ENCODE measurements at regions not wholly inside any gene's neighbourhood (a gene's known extent, or its start where the extent isn't known, plus 50 kb on each side); places are given as distances from the start of the nearest gene placed in this dataset.

DNA sequence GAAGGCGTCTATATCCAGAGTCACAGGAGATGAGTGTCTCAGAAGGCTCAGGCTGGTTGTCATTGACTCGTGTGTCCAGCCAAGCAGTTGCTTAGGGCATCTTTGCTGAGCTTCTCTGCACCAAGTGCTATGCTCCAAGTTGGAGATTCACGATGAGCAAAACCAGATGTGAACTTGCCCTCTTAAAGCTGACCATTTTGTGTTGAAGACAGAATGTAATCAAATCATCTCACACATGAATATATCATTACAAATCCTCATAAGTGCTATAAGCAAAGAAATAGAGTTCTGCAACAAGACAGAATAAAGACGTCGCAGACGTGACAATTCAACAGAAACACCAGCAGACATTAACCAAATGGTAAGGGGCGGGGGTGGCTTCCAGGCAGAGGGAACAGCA, 103.9 kb downstream of the ALDH8A1 start:
- no peak for TF ChIP-seq EP300 (IDR thresholded peaks at IDR 0.05)
- TF ChIP-seq, protein P1, sequence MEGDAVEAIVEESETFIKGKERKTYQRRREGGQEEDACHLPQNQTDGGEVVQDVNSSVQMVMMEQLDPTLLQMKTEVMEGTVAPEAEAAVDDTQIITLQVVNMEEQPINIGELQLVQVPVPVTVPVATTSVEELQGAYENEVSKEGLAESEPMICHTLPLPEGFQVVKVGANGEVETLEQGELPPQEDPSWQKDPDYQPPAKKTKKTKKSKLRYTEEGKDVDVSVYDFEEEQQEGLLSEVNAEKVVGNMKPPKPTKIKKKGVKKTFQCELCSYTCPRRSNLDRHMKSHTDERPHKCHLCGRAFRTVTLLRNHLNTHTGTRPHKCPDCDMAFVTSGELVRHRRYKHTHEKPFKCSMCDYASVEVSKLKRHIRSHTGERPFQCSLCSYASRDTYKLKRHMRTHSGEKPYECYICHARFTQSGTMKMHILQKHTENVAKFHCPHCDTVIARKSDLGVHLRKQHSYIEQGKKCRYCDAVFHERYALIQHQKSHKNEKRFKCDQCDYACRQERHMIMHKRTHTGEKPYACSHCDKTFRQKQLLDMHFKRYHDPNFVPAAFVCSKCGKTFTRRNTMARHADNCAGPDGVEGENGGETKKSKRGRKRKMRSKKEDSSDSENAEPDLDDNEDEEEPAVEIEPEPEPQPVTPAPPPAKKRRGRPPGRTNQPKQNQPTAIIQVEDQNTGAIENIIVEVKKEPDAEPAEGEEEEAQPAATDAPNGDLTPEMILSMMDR (IDR thresholded peaks at IDR 0.05), result no peak
- TF ChIP-seq POLR2A (IDR thresholded peaks at IDR 0.05; ENCODE audit: low read depth), result no peak

Data from esophagus muscularis mucosa (tissue), 4 donors.